Progenitor cell of endocrine pancreas (in vitro differentiated cells): ENCODE measurements at regions not wholly inside any gene's neighbourhood (a gene's known extent, or its start where the extent isn't known, plus 50 kb on each side); places are given as distances from the start of the nearest gene placed in this dataset.

ENCODE experiments used
- DNase-seq: peaks from one replicate; pipeline ENCODE4 v3.0.0; 2021; ENCODE audit warnings: low spot score; ENCODE audit not compliant: unreplicated experiment
- H3K27ac Mint-ChIP-seq: 2 replicates; pipeline ENCODE4 v1.8.0; 2021; ENCODE audit warnings: mild to moderate bottlenecking, moderate library complexity, mixed read lengths
- H3K27me3 Mint-ChIP-seq: 2 replicates; pipeline ENCODE4 v1.8.0; 2021; ENCODE audit warnings: mixed read lengths
- H3K36me3 Mint-ChIP-seq: 2 replicates; pipeline ENCODE4 v1.8.0; 2022; ENCODE audit warnings: mixed read lengths; ENCODE audit not compliant: insufficient read depth
- H3K4me1 Mint-ChIP-seq: 2 replicates; pipeline ENCODE4 v1.8.0; 2021; ENCODE audit warnings: low read depth, mixed read lengths
- H3K4me3 Mint-ChIP-seq: 2 replicates; pipeline ENCODE4 v1.8.0; 2021; ENCODE audit warnings: low read depth, mild to moderate bottlenecking, moderate library complexity, mixed read lengths
- H3K9me3 Mint-ChIP-seq: 2 replicates; pipeline ENCODE4 v1.8.0; 2021; ENCODE audit warnings: low read depth, mixed read lengths
- TF ChIP-seq, protein P1 (sequence below): fragments of 200-600 bp; sonication (generic); IDR thresholded peaks from one replicate; pipeline ENCODE4 v1.5.0; 2021; ENCODE audit warnings: antibody characterized with exemption, mild to moderate bottlenecking; ENCODE audit not compliant: unreplicated experiment

DNA sequence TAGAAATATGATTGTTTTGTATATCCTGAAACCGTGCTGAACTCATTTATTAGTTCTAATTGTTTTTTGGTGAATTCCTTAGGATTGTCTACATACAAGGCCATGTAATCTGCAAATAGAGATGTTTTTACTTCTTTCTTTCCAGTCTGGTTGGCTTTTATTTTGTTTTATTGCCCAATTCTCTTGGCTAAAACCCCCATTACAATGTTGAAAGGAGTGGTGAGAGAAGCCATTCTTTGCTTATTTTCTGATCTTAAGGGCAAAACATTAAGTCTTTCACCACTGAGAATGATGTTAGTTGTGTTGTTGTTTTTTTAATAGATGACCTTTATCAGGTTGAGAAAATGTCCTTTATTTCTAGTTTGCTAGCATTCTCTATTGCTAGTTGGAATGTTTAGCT is 157.3 kb downstream of the NTMT2 start:
- H3K9me3 Mint-ChIP-seq, result no peaks in the 10 kb centered on the region
- no peak for DNase-seq
- H3K27me3 Mint-ChIP-seq, result no peaks in the 10 kb centered on the region
- H3K36me3 Mint-ChIP-seq, result no peaks in the 10 kb centered on the region
- no peaks in the 10 kb centered on the region for H3K4me1 Mint-ChIP-seq
- no peak overlapping the region for H3K27ac Mint-ChIP-seq
- no peak overlapping the region for H3K4me3 Mint-ChIP-seq
- TF ChIP-seq, protein P1, sequence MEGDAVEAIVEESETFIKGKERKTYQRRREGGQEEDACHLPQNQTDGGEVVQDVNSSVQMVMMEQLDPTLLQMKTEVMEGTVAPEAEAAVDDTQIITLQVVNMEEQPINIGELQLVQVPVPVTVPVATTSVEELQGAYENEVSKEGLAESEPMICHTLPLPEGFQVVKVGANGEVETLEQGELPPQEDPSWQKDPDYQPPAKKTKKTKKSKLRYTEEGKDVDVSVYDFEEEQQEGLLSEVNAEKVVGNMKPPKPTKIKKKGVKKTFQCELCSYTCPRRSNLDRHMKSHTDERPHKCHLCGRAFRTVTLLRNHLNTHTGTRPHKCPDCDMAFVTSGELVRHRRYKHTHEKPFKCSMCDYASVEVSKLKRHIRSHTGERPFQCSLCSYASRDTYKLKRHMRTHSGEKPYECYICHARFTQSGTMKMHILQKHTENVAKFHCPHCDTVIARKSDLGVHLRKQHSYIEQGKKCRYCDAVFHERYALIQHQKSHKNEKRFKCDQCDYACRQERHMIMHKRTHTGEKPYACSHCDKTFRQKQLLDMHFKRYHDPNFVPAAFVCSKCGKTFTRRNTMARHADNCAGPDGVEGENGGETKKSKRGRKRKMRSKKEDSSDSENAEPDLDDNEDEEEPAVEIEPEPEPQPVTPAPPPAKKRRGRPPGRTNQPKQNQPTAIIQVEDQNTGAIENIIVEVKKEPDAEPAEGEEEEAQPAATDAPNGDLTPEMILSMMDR, result no peak

DNA sequence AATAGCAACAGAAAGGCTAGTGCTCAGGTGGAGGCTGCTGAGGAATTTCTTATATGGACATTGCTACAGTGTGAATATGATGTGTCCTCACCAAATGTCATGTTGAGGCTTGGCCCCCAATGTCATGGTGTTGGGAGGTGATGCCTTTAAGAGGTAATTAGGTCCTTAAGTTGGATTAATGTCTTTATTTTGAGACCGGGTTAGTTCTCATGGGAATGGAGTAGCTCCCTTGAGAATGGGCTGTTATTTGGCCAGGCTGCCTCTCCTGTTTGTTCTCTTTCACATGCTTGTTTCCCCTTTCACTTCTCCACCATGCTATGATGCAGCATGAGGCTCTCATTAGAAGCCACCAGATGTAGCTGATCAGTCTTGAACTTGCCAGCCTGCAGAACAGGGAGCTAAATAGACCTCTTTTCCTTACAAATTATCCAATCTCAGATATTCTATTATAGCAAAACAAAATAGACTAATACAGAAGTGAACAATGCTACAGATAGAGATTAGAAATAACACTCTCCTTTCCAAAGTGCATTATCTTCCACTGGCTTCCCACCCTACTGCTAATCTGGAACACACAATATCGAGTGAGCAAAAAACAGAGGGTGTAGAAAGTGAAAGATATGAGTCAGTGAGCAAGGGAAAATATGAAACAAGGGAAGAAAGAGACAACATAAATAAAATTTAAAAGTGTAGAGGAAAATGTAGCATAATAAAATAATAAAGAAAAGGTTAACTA is 160.2 kb downstream of the NTMT2 start:
- DNase-seq, result no peak
- no peaks in the 10 kb centered on the region for H3K36me3 Mint-ChIP-seq

DNA sequence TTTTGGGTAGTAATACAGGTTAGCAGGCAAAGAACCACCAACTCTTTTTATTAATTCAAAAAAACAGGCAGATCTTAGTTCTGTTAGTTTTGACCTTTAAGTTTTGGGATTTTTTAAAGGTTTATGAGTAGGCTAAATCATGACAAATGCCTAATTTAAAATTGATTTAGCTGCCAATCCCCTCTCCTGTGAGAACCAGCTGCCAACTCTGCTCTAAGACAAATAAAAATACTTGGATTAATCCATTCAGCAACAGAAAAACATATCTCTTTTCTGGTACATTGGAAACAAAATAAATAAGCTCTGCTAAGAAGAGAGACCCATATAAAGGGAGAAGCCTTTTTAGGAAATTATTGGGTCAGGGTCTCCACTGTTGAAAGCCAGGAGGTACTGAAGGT is 160.8 kb downstream of the NTMT2 start:
- no peaks in the 10 kb centered on the region for H3K9me3 Mint-ChIP-seq
- no peaks in the 10 kb centered on the region for H3K4me1 Mint-ChIP-seq
- TF ChIP-seq, protein P1, result no peak
- H3K4me3 Mint-ChIP-seq, result no peak overlapping the region
- no peaks in the 10 kb centered on the region for H3K27me3 Mint-ChIP-seq
- no peak for DNase-seq
- no peaks in the 10 kb centered on the region for H3K36me3 Mint-ChIP-seq
- H3K27ac Mint-ChIP-seq, result no peak overlapping the region

More for the DNA sequence above, 160.2 kb downstream of the NTMT2 start:
- Mint-ChIP-seq H3K4me3 (no peak overlapping the region), H3K27ac (no peak overlapping the region), H3K9me3 (no peaks in the 10 kb centered on the region), H3K27me3 (no peaks in the 10 kb centered on the region), H3K4me1 (no peaks in the 10 kb centered on the region)
- TF ChIP-seq, protein P1, result no peak

DNA sequence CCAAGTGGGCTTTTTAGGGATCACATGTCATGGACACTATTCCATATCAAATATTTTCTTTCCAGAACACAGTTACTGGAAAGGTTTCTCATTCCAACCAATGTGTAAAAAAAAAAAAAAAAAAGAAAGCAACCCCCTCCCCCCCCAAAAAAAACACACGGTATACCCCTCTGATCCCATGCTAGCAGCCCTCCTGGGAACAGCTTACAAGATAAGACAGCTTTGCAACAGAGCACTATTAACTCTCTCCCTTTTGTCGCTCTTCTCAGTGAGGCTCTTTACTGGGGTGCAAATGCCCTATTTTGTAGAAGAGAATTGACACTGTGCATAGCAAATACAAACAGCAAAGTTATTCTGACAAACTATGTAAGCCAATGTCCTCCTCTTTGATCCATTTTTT is 161.2 kb downstream of the NTMT2 start:
- no peaks in the 10 kb centered on the region for H3K27me3 Mint-ChIP-seq
- H3K4me1 Mint-ChIP-seq, result no peaks in the 10 kb centered on the region
- H3K9me3 Mint-ChIP-seq, result no peaks in the 10 kb centered on the region
- no peak overlapping the region for H3K4me3 Mint-ChIP-seq
- TF ChIP-seq, protein P1, result no peak
- DNase-seq, result no peak
- no peak overlapping the region for H3K27ac Mint-ChIP-seq
- H3K36me3 Mint-ChIP-seq, result no peaks in the 10 kb centered on the region

DNA sequence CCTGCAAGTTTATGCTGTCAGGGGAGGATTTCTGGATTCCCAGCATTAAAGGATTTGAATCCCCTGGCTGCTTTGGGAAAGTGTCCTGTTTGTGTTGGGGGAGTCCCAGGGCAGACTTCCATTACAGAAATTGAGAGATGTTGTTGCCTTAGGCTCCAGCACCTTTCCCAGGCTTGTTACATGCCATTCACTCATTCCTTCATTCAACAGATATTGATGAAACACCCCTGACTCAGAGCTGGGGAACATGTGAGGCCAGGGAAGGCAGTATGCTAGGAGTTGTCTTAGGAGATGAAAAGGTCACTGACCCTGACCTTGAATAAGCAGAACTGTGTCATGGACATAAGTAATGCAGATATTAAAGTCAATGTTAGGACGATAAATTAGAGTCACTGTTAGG is 161.7 kb downstream of the NTMT2 start:
- no peak for DNase-seq
- Mint-ChIP-seq H3K4me3 (no peak overlapping the region), H3K27me3 (no peaks in the 10 kb centered on the region), H3K36me3 (no peaks in the 10 kb centered on the region), H3K9me3 (no peaks in the 10 kb centered on the region), H3K4me1 (no peaks in the 10 kb centered on the region), H3K27ac (no peak overlapping the region)
- TF ChIP-seq, protein P1, result no peak
